ENCODE measurements at regions not wholly inside any gene's neighbourhood (a gene's known extent, or its start where the extent isn't known, plus 50 kb on each side); places are given as distances from the start of the nearest gene placed in this dataset.

- Histone ChIP-seq H3F3A (ENCODE audit: low read depth) (no peaks in the 10 kb centered on the region), H3K9ac (no peak overlapping the region), H3K4me1 (peaks cover 5% of the 10 kb centered on the region), H3K9me3 (ENCODE audit: low read depth) (no peaks in the 10 kb centered on the region), H3K27me3 (no peaks in the 10 kb centered on the region), H3K4me2 (no peak overlapping the region), H4K20me1 (ENCODE audit: low read depth) (no peaks in the 10 kb centered on the region), H3K4me3 (no peak overlapping the region), H3K79me2 (ENCODE audit: low read depth) (no peaks in the 10 kb centered on the region), H3K27ac (no peak overlapping the region), H3K36me3 (no peaks in the 10 kb centered on the region), H2AFZ (replicated peaks) (no peak overlapping the region)
- no peaks in the 10 kb centered on the region for H3K27me3 Mint-ChIP-seq (ENCODE audit: insufficient read depth, low read depth)
- peaks cover 8% of the 10 kb centered on the region for H3K4me1 Mint-ChIP-seq
- no peaks in the 10 kb centered on the region for H3K36me3 Mint-ChIP-seq
- TF ChIP-seq CTCF (IDR thresholded peaks at IDR 0.05) (no peak), EZH2 (IDR thresholded peaks at IDR 0.05) (no peak), EZH2phosphoT487 (IDR thresholded peaks at IDR 0.05) (no peak)
- H3K27ac Mint-ChIP-seq: no peak overlapping the region
- no peak for DNase-seq (ENCODE audit: low spot score)
- no peak overlapping the region for H3K4me3 Mint-ChIP-seq
- no peaks in the 10 kb centered on the region for H3K9me3 Mint-ChIP-seq
Observed at GRCh38 chr10:128275388-128276177, 149.4 kb upstream of the MKI67 start.

- no peaks in the 10 kb centered on the region for H3K9me3 Mint-ChIP-seq
- H3K4me1 Mint-ChIP-seq: peaks cover 8% of the 10 kb centered on the region
- Histone ChIP-seq H3K36me3 (no peaks in the 10 kb centered on the region), H3K9me3 (ENCODE audit: low read depth) (no peaks in the 10 kb centered on the region), H3K79me2 (ENCODE audit: low read depth) (no peaks in the 10 kb centered on the region), H4K20me1 (ENCODE audit: low read depth) (no peaks in the 10 kb centered on the region), H2AFZ (replicated peaks) (no peak overlapping the region), H3K4me1 (peaks cover 5% of the 10 kb centered on the region), H3K4me2 (no peak overlapping the region), H3K4me3 (no peak overlapping the region), H3K27me3 (no peaks in the 10 kb centered on the region), H3F3A (ENCODE audit: low read depth) (no peaks in the 10 kb centered on the region), H3K9ac (no peak overlapping the region), H3K27ac (no peak overlapping the region)
- no peak for TF ChIP-seq CTCF (IDR thresholded peaks at IDR 0.05)
- H3K27me3 Mint-ChIP-seq (ENCODE audit: insufficient read depth, low read depth): peaks cover 2% of the 10 kb centered on the region
- no peak overlapping the region for H3K27ac Mint-ChIP-seq
- no peak for DNase-seq (ENCODE audit: low spot score)
- H3K4me3 Mint-ChIP-seq: no peak overlapping the region
- H3K36me3 Mint-ChIP-seq: no peaks in the 10 kb centered on the region
Observed at GRCh38 chr10:128277267-128277840, 151.1 kb upstream of the MKI67 start.

GRCh38 chr10:128278362-128278761 lies 152.1 kb upstream of the MKI67 start:
- Mint-ChIP-seq H3K27me3 (ENCODE audit: insufficient read depth, low read depth) (peaks cover 2% of the 10 kb centered on the region), H3K36me3 (no peaks in the 10 kb centered on the region), H3K4me1 (peaks cover 8% of the 10 kb centered on the region), H3K4me3 (no peak overlapping the region), H3K27ac (no peak overlapping the region), H3K9me3 (no peaks in the 10 kb centered on the region)
- Histone ChIP-seq H3K79me2 (ENCODE audit: low read depth) (no peaks in the 10 kb centered on the region), H3K27ac (no peak overlapping the region), H3K36me3 (no peaks in the 10 kb centered on the region), H3K9me3 (ENCODE audit: low read depth) (no peaks in the 10 kb centered on the region), H4K20me1 (ENCODE audit: low read depth) (no peaks in the 10 kb centered on the region), H3K4me2 (peak overlapping the region; percentile 2), H3K27me3 (no peaks in the 10 kb centered on the region), H3K9ac (no peak overlapping the region), H3K4me3 (no peak overlapping the region), H2AFZ (replicated peaks) (peak overlapping the region; percentile 68), H3F3A (ENCODE audit: low read depth) (no peaks in the 10 kb centered on the region), H3K4me1 (peaks cover 5% of the 10 kb centered on the region)
- DNase-seq (ENCODE audit: low spot score): no peak
- TF ChIP-seq EZH2 (IDR thresholded peaks at IDR 0.05): no peak
- no peak for TF ChIP-seq CTCF (IDR thresholded peaks at IDR 0.05)
- TF ChIP-seq EZH2phosphoT487 (IDR thresholded peaks at IDR 0.05): no peak
